OCI-LY7 (cell line): ENCODE measurements at regions not wholly inside any gene's neighbourhood (a gene's known extent, or its start where the extent isn't known, plus 50 kb on each side); places are given as distances from the start of the nearest gene placed in this dataset.

ENCODE experiments used
- BruUV-seq: library from RNA; stranded (reverse); fragments of 400-500 nt; replicated peaks from 2 replicates; lab custom pipeline; 2021; lab: Mats Ljungman, UMichigan
- CTCF ChIA-PET: fragments of 300-600 bp; sonication (Branson Sonifier 250); formaldehyde crosslinking; loops from one replicate; lab custom pipeline; 2022; ENCODE audit warnings: antibody characterized with exemption; ENCODE audit not compliant: unreplicated experiment; lab: Charles Lee
- POLR2A ChIA-PET: fragments of 300-600 bp; sonication (Branson Sonifier 250); formaldehyde crosslinking; loops from one replicate; lab custom pipeline; 2022; ENCODE audit warnings: antibody characterized with exemption; lab: Charles Lee
- DNase-seq: peaks from one replicate; pipeline ENCODE4 v3.0.0-alpha.2; 2015; ENCODE audit warnings: low spot score
- H2AFZ ChIP-seq: fragments of 200-600 bp; sonication (generic), shearing (Covaris generic); 2 replicates; pipeline ENCODE4 v1.6.1; 2014; ENCODE audit warnings: mild to moderate bottlenecking, antibody characterized with exemption, low read length, moderate library complexity
- H3K27ac ChIP-seq: fragments of 200-600 bp; sonication (generic); 2 replicates; pipeline ENCODE4 v1.5.1; 2014; ENCODE audit warnings: mixed run types, low read depth, mild to moderate bottlenecking, moderate library complexity, low read length, inconsistent platforms; ENCODE audit not compliant: poor library complexity, severe bottlenecking
- H3K36me3 ChIP-seq: fragments of 200-600 bp; sonication (generic); 2 replicates; pipeline ENCODE4 v1.6.1; 2014; ENCODE audit warnings: mild to moderate bottlenecking, antibody characterized with exemption, low read length, moderate library complexity, mixed read lengths; ENCODE audit not compliant: insufficient read depth
- H3K4me1 ChIP-seq: fragments of 200-600 bp; sonication (generic); 2 replicates; pipeline ENCODE4 v1.5.1; 2014; ENCODE audit warnings: mild to moderate bottlenecking, low read length; ENCODE audit not compliant: insufficient read depth, poor library complexity, severe bottlenecking
- H3K4me2 ChIP-seq: fragments of 200-600 bp; sonication (generic); 2 replicates; pipeline ENCODE4 v1.6.1; 2014; ENCODE audit warnings: mild to moderate bottlenecking, low read length
- H3K4me3 ChIP-seq: fragments of 200-600 bp; sonication (generic); 2 replicates; pipeline ENCODE4 v1.5.1; 2014; ENCODE audit warnings: mild to moderate bottlenecking, low read depth, low read length; ENCODE audit not compliant: poor library complexity, severe bottlenecking
- H3K79me2 ChIP-seq: fragments of 200-600 bp; sonication (generic); 2 replicates; pipeline ENCODE4 v1.6.1; 2016; ENCODE audit warnings: low read depth, mild to moderate bottlenecking, low read length, moderate library complexity, mixed read lengths; ENCODE audit not compliant: insufficient read depth
- H3K9me2 ChIP-seq: fragments of 200-600 bp; sonication (generic); 2 replicates; pipeline ENCODE4 v1.6.1; 2016; ENCODE audit warnings: mild to moderate bottlenecking, low read length, mixed read lengths; ENCODE audit not compliant: insufficient read depth
- H3K9me3 ChIP-seq: fragments of 200-600 bp; sonication (generic); 2 replicates; pipeline ENCODE4 v1.6.1; 2014; ENCODE audit warnings: mild to moderate bottlenecking, mixed run types, low read length, mixed read lengths
- H4K20me1 ChIP-seq: fragments of 200-600 bp; sonication (generic); 2 replicates; pipeline ENCODE4 v1.6.1; 2014; ENCODE audit warnings: mild to moderate bottlenecking, antibody characterized with exemption, low read length, moderate library complexity, mixed read lengths; ENCODE audit not compliant: insufficient read depth
- EZH2phosphoT487 ChIP-seq: fragments of 200-600 bp; sonication (generic); IDR thresholded peaks from 2 replicates; pipeline ENCODE4 v1.6.1; 2018; ENCODE audit warnings: low read depth, borderline replicate concordance, mild to moderate bottlenecking, mixed run types, antibody characterized with exemption, low read length, moderate library complexity, mixed read lengths
- intact Hi-C: fragments of 100-400 bp; cut with micrococcal nuclease; formaldehyde crosslinking; loops from one replicate; pipeline ENCODE4 v1.10.0; 2022; ENCODE audit not compliant: unreplicated experiment
- TF ChIP-seq, protein P1 (sequence below): fragments of 200-600 bp; sonication (generic); conservative IDR thresholded peaks from 2 replicates; pipeline ENCODE4 v1.5.1; 2014; ENCODE audit warnings: mild to moderate bottlenecking, antibody characterized with exemption, low read length, moderate library complexity, mixed read lengths

DNA sequence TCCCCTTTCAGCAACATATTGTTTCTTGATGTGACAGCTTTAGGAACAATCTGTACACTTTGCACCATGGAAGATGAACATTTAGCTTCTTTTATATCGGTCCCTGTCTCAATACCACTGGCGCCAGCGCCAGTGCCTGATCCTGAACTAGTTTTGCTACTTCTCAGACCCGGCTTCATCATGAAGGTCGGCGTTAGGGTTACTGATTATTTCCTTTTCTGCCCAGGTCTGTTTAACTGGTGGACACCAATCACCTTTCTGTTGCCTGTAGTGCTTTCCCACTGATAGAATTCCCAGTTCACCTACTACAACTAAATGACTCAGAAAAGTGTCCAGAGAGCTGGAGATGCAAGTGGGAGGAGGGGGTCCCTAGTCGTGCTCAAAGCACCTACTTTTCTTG lies 99.5 kb downstream of the MYCN start:
- no peaks in the 10 kb centered on the region for H3K36me3 ChIP-seq
- no peak overlapping the region for H2AFZ ChIP-seq
- DNase-seq, result no peak
- no peak overlapping the region for H3K4me3 ChIP-seq
- BruUV-seq, result no TSS peak
- H3K79me2 ChIP-seq, result no peaks in the 10 kb centered on the region
- no peaks in the 10 kb centered on the region for H4K20me1 ChIP-seq
- no peaks in the 10 kb centered on the region for H3K9me3 ChIP-seq
- no peaks in the 10 kb centered on the region for H3K4me1 ChIP-seq
- ChIA-PET CTCF (no interaction called here), POLR2A (no interaction called here)
- no peaks in the 10 kb centered on the region for H3K9me2 ChIP-seq
- intact Hi-C loops, result no loop called here
- H3K4me2 ChIP-seq, result no peak overlapping the region
- TF ChIP-seq, protein P1, sequence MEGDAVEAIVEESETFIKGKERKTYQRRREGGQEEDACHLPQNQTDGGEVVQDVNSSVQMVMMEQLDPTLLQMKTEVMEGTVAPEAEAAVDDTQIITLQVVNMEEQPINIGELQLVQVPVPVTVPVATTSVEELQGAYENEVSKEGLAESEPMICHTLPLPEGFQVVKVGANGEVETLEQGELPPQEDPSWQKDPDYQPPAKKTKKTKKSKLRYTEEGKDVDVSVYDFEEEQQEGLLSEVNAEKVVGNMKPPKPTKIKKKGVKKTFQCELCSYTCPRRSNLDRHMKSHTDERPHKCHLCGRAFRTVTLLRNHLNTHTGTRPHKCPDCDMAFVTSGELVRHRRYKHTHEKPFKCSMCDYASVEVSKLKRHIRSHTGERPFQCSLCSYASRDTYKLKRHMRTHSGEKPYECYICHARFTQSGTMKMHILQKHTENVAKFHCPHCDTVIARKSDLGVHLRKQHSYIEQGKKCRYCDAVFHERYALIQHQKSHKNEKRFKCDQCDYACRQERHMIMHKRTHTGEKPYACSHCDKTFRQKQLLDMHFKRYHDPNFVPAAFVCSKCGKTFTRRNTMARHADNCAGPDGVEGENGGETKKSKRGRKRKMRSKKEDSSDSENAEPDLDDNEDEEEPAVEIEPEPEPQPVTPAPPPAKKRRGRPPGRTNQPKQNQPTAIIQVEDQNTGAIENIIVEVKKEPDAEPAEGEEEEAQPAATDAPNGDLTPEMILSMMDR, result no peak
- TF ChIP-seq EZH2phosphoT487, result no peak
- no peak overlapping the region for H3K27ac ChIP-seq

- no peak overlapping the region for H2AFZ ChIP-seq
- H3K4me2 ChIP-seq, result no peak overlapping the region
- H3K27ac ChIP-seq, result no peak overlapping the region
- intact Hi-C loops, result no loop called here
- no peaks in the 10 kb centered on the region for H3K4me1 ChIP-seq
- TF ChIP-seq EZH2phosphoT487, result no peak
- TF ChIP-seq, protein P1, result no peak
- H3K4me3 ChIP-seq, result no peak overlapping the region
- BruUV-seq, result no TSS peak
- DNase-seq, result no peak
- ChIA-PET POLR2A (no interaction called here), CTCF (no interaction called here)
- H3K79me2 ChIP-seq, result no peaks in the 10 kb centered on the region
- no peaks in the 10 kb centered on the region for H3K9me2 ChIP-seq
- H4K20me1 ChIP-seq, result no peaks in the 10 kb centered on the region
- H3K9me3 ChIP-seq, result no peaks in the 10 kb centered on the region
- no peaks in the 10 kb centered on the region for H3K36me3 ChIP-seq
These were observed 98.7 kb downstream of the MYCN start for GRCh38 chr2:16039055-16039454.

GRCh38 chr2:16038621-16039020 lies 98.3 kb downstream of the MYCN start:
- Histone ChIP-seq H3K4me2 (no peak overlapping the region), H4K20me1 (no peaks in the 10 kb centered on the region), H3K4me3 (no peak overlapping the region), H3K4me1 (no peaks in the 10 kb centered on the region), H3K9me3 (no peaks in the 10 kb centered on the region), H3K27ac (no peak overlapping the region), H3K79me2 (no peaks in the 10 kb centered on the region), H3K36me3 (no peaks in the 10 kb centered on the region), H3K9me2 (no peaks in the 10 kb centered on the region), H2AFZ (no peak overlapping the region)
- no TSS peak for BruUV-seq
- intact Hi-C loops, result no loop called here
- TF ChIP-seq, protein P1, result no peak
- TF ChIP-seq EZH2phosphoT487, result no peak
- no peak for DNase-seq
- CTCF ChIA-PET, result no interaction called here
- POLR2A ChIA-PET, result no interaction called here
